Stimulated activated CD8-positive, alpha-beta memory T cell treated with anti-CD3 and anti-CD28 coated beads, Interleukin-4, amount 100 ng/mL, for 1 hour (primary cell): ENCODE measurements at regions not wholly inside any gene's neighbourhood (a gene's known extent, or its start where the extent isn't known, plus 50 kb on each side); places are given as distances from the start of the nearest gene placed in this dataset.
"Not testable (repeated sequence)": the region's sequence is repeated elsewhere in the genome, so short reads cannot be mapped to it uniquely, and the experiment has no call there.

Experiments
- DNase-seq, 2 donors: peaks; one replicate each; pipeline ENCODE4 v3.0.0-alpha.2; 2020; ENCODE audit warnings: low read depth in 2 of 2, low spot score in 1 of 2

DNA sequence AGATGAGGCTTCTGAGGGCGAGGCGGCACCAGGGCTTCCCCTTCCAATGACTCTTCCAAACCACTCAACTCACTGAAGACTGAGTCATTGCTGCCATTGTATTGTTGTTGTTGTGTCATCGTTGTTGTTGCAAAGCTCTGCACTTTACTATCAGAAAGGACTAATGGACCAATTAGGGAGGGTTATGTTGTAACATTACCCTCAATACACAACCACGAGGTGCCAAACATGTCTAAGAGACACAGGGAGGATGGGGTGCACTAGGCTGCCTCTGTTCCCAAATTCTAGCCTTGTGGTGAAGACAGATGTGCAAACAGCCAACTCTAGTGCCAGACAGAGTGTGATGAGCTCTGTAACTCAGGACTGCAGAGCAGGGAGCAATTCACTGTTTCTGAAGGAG, 1075.2 kb downstream of the UQCRFS1 start:
- no peak for DNase-seq

DNA sequence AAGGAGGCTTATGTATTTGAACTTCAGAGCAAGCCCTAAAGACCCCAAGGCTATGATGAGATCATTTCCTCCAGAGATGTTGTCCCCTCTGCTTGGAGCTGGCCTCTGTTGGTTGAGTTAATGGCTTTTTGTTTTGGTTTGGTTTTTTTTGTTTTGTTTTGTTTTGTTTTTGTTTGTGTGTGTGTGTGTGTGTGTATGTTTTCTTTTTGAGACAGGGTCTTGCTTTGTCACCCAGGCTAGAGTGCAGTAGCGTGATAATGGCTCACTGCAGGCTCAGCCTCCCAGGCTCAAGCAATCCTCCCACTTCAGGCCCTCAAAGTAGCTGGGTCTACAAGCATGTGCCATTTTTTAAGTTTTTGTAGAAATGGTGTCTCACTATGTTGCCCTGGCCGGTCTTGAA, 1076.2 kb downstream of the UQCRFS1 start:
- DNase-seq = no peak

DNA sequence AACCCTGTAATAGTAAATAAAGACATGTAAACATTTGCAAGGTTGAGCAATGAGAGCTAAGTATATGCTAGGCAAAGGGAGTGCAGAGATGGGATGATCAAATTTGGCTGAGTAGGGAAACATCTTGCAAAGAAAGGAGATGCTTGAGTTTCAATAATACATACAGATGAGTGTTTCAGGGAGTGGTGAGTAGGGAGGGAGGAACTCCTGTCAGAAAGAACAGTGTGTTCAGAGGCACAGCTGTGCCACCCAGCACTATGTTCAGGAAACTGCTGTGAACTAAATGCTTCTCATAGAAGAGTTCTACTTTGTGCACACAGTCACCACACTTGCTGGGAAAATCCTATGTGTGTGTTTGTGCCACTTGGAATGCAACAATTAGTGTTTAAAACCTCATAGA, 1077.1 kb downstream of the UQCRFS1 start:
- DNase-seq = no peak

DNA sequence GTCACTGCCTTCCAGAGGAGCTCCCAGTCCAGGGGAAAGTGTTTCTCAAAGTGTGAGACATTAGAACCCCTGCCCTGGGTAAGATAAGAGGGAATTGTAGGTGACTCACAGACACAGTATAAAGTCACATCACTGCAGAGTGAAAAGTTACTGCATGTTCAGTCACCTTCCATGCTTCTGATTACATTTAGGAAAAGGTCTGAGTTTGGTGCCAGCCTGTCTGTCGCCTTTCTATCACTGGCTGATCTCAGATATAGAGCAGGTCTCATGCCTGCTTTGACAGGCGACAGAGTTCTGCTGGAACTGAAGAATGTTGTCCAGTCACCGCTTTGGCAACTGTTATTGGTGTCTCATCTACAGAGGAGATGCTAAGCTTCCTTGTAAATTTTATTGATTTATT, 1078.6 kb downstream of the UQCRFS1 start:
- DNase-seq = no peak

DNA sequence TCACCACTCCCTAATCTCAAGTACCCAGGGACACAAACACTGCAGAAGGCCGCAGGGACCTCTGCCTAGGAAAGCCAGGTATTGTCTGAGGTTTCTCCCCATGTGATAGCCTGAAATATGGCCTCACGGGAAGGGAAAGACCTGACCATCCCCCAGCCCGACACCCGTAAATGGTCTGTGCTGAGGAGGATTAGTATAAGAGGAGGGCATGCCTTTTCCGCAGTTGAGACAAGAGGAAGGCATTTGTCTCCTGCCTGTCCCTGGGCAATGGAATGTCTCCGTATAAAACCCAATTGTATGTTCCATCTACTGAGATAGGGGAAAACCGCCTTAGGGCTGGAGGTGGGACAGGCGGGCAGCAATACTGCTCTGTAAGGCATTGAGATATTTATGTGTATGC, 1082.1 kb downstream of the UQCRFS1 start:
- DNase-seq = not testable (repeated sequence)

DNA sequence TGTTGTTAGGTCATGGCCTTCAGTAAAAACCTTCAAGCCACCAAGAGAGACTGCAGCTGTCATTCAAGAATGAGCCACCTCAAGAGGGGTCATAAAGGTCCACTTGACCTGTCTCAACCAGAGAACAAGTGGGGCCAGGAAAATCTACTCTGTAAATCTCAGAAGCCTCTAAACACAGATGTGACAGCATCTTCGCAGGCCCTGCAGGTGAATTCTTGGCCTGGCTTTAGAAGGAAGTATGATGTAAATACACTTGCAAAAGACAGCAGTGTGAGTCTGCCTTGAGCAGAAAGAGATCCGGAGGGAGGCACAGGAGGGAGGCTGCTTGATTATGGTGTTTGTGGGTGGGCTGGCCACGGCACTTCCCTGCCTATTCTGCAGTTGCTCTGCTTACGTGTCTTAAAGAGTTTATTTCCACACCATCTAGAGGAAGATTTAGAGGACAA, 1082.9 kb downstream of the UQCRFS1 start:
- no peak for DNase-seq

DNA sequence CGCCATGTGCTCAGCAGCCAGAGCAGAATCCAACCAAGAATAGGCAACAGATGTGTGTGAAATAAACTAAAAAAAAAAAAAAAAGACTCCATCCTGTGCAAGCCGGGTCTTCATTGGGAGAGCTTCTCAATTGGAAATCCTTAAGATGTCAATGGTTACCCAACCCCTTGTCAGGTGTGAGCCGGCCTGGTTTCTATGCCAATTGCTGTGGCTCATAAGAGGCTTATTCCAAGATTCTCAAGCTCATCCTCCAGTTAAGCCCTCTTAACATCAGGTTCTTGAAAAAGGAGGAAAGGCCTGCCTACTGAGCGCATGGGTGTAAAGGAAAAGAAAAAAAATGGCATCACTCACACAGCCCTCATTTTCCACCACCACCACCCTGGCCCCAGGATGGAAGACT, 1084.6 kb downstream of the UQCRFS1 start:
- no peak for DNase-seq

DNA sequence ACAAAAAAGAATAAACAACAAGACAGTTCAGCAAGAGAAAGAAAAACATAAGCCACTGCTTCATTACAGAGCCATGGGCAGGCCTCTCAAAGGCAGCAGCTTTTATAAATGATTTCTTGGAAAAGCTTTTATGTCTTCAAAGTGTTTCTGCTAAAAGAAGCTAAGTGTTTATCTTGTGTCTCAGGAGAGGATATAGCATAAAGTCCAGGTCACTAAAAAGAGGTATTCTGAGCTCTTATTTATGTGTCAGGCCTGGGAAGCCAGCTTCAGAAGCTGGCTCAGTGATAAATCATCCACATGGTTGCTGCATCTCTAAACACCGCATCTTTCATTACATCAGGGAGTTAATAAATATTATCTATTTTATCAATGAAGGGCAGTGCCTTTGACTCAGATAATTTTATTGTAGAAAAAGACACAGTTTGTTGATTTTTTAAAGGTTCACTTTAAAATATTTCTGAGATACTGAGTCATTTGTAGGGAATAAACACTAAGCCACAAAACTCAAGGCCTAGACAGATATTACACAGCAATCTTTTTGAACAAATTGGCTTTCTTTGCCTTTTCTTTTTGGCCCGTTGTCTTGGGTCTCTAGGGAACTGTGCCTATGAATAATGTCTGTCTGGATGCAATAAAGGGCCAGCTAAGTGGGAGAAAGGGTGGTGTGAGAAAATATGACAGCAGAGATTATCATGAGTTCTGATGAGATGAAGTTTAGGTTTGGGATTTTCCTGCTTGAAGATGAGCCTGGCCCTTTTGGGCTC, 1086.6 kb downstream of the UQCRFS1 start:
- no peak for DNase-seq

DNA sequence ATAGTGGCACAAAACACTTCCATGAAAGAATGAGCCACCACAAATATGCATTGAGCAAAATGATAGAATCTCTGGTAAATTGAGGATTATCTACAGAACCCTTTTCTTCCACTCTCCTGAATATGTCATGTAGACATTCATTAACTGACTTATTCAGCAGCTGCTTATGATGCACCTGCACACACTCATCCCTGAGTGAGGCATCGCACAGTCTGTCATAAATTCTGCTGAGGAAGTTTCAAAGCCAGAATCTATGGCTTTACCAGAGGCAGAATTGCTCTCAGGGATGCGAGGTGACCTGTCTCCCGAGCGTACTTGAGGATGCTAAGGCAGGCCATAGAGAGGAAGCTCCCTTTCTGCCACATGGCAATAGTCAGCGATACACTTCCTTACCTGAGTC, 1090.2 kb downstream of the UQCRFS1 start:
- no peak for DNase-seq

DNA sequence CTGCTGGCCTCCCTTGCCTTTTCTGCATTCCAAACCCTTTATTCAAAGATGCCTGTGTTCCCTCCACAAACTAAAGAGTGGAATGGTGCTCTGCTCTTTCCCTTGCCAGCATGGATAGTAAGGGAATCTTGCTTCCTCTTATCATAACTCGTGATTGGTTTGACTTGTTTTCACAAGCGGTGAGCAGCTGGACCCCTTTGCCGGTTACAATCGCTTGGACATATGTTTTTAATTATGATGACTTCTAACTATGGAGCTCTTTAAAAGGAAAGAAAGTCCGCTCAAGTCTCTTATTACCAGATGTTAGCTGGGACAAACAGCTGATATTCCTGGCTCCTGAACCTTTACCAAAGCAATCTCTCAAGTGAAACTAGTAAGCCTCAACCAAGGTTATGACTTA, 1094.7 kb downstream of the UQCRFS1 start:
- DNase-seq = no peak

DNA sequence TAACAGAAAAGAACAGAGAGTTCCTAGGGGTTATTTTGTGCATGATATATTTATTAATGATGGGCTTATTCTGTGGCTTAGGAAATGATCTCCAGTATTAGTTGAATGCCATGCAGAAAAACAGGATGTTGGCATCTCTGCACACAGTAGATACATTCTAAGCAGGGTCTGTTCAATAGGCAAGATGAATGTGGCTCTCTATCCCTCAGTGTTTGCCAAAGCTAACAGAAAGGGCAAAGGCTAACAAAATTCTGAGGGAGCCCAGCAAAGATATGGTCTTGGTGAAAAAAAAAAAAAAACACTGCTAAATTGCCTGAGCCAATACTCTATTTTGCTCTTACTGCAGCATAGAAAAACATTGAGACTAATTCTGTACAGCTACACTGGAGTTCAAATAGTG, 1095.8 kb downstream of the UQCRFS1 start:
- no peak for DNase-seq

DNA sequence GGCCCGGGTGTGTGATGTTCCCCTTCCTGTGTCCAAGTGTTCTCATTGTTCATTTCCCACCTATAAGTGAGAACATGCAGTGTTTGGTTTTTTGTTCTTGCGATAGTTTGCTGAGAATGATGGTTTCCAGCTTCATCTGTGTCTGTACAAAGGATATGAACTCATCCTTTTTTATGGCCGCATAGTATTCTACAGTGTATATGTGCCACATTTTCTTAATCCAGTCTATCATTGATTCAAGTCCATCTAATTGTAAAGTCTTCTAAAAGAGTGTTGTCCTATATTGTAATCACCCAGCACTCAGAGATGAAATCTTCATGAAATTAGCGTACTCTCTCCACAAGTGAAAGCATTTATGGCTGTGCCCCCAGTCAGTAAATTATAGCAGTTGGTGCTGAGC, 1096.6 kb downstream of the UQCRFS1 start:
- not testable (repeated sequence) for DNase-seq

DNA sequence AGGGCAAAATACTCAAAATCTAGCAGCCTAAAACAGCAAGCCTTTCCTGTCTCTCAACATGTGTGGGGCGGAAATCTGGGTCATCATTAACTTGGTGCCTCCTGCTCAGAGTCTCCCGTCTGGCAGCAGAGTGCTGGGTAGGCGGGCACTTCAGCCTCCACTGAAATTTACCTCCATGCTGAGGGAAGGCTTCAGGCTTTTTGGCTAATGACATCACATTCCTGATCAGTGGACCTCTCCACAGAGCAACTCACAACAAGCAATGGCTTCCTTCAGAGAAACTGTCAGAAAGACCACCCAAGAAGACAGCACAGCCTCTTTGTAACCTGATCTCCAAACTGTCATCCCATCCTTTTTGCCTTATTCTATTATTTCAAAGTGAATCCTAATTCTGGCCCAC, 1109.0 kb downstream of the UQCRFS1 start:
- no peak for DNase-seq

DNA sequence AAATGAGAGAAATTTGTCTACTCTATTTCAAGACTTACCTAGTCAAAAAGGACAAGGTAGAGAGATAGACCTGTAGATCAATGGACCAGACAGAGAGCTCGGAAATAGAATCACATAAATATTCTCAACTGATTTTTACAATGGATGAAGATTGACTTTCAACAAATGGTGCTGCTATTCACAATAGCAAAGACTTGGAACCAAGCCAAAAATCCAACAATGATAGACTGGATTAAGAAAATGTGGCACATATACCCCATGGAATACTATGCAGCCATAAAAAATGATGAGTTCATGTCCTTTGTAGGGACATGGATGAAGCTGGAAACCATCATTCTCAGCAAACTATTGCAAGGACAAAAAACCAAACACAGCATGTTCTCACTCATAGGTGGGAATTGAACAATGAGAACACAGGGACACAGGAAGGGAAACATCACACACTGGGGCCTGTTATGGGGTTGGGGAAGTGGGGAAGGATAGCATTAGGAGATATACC, 1128.2 kb downstream of the UQCRFS1 start:
- not testable (repeated sequence) for DNase-seq

DNA sequence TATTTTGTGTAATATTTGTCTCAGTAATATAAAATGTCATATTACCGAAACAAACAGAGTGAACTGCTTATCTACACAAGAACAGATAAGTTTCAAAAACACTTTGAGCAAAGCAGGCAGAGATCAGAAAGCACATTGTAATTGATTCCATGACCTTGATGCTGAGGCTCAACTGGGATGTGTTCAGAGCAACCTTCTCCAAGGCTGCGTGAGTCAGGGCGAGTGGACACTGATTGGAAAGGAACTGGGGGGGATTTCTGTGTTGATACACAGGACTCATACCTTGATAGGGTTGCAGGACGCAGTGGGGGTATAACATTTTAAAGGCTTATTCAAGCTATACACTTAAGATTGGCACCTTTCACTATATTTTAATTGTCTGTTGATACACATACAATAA, 1136.3 kb downstream of the UQCRFS1 start:
- no peak for DNase-seq

DNA sequence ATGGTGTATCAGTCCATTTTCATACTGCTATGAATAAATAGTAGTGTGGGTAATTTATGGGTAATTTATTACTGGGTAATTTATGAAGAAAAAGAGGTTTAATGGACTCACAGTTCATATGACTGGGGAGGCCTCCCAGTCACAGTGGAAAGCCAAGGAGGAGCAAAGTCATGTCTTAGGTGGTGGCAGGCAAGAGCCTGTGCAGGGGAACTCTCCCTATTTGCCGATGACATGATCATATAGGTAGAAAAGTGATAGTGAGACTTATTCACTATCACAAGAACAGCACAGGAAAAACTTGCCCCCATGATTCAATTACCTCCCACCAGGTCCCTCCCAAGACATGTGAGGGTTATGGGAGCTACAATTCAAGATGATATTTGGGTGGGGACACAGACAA, 1137.7 kb downstream of the UQCRFS1 start:
- no peak for DNase-seq

DNA sequence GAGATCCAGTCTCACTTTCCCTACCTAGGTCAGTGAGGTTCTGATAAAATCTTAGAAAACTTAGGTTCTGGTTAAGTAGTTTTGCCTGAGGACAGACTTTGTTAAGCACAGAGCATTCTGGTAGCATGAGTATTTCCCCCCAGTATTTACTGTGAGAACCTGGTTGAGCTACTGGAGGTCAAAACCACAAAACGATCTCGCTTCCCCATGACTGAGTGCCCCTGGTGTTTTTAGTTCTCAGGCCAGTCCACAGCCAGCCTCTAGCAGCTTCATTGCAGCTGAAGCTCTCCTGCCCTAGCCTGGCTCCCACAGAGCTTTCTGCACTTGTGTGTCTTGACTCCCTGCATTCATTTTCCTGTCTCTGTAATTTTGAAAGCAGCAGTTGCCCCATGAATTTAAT, 1138.2 kb downstream of the UQCRFS1 start:
- DNase-seq = no peak

DNA sequence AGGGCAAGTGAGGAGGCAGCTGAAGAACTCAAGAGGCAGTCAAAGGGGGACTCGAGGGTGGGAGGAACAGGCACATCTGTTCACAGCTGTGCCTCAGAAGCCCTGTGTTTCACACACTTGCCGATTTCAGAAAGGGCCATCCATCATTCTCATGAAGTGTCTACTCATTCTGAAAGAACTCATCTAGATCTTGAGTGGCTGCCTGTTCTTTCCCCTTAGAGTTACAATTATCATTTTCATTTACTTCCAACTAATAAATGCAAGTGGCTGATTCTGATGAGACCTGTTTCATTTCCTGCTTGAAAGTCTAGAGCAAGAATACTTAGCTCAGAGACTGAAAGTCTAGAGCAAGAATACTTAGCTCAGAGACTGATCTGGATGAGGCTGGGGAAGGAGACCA, 1145.1 kb downstream of the UQCRFS1 start:
- DNase-seq = no peak

DNA sequence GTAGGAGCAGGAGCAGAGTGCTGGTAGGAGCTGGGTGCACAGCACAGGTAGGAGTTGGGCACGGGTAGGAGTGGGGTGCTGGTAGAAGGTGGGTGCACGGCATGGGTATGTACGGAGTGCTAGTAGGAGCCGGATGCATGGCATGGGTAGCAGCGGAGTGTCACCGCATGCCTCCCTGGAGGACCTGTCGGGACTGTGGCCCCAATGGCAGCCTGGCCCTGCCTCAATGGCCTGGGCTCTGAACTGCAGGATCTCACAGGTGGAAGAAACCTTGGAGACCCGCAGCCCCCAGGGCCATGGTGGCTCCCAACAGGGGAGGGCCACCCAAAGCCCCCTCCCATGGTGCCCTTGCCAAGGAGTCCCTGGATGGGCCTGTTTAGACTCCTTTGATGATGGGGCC, 1146.0 kb downstream of the UQCRFS1 start:
- DNase-seq = no peak

DNA sequence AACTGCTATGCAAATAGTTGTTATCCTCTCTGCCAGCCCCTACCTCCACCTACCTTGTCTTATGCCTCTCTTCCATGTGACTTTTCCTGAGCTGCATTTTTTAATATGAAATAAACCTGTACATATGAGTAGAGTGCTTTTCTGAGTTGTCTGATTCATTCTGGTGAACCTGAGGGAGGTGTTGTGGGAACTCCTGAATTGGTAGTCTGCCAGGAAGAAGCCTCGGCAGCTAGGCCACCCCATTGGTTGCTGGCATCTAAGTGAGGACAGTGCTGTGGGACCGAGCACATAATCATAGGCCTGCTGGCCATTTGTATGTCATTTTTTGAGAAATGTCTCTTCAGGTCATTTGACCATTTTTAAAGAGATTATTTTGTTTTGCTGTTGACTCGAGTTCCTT, 1146.8 kb downstream of the UQCRFS1 start:
- no peak for DNase-seq

DNA sequence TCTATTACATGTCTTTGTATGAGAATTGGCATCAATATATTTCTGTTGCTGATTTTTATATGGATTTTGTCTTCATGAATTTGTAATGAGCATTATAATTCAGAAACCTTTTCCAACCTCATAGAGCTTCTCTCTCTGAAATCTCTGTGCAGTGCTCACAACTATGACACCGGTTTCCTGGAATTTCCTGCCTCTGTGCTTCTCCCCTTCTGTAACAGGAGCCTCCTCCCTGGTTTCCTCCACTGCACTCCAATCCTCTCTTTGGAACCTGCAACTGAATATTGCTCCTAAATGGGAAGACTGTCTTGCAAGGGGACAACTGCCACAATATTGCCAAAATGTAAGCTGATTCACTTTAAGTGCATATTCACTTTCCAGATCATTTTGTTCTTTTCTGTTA, 1147.9 kb downstream of the UQCRFS1 start:
- DNase-seq = no peak

DNA sequence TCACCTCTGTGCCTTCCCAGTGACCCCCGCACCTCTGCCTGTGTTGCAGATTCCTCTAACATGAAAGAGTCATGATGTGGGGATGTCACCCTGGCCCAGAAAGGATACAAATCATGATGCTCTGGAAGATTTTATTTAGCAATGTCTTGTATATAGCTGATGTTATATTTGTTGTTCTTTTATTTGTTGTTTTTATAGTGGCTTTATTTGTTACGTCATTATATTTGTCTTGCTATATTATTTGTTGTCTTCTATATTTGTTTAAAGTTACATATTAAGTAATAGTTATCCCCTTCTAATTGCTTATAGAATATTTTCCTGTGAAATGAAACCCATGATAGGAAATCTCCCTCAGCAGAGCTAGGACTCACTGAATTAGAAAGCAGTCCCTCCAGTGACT, 1149.2 kb downstream of the UQCRFS1 start:
- no peak for DNase-seq

DNA sequence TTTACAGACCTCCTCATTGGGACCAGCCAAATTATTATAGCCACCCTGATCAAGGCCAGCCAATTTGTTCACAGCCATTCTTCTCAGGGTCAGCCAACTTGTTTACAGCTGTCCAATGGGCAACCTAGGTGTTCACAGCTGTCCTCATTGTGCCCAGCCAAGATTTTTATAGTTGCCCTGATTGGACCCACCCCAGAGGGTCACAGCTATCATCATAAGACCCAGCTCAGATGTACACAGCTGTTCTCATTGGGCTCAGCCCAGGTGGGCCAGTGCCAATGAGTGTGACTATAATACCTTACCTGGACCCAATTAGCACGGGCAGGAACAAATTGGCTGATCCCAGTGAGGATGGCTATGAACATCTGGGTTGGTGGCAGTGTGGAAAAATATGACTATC, 1151.8 kb downstream of the UQCRFS1 start:
- DNase-seq = no peak
